Stimulated activated CD8-positive, alpha-beta memory T cell treated with anti-CD3 and anti-CD28 coated beads, Interleukin-12 subunit alpha, Interleukin-12 subunit beta, amount 100 ng/mL, for 1 hour (primary cell): ENCODE measurements at regions not wholly inside any gene's neighbourhood (a gene's known extent, or its start where the extent isn't known, plus 50 kb on each side); places are given as distances from the start of the nearest gene placed in this dataset.
"Not testable (repeated sequence)": the region's sequence is repeated elsewhere in the genome, so short reads cannot be mapped to it uniquely, and the experiment has no call there.

Experiments
- DNase-seq: peaks from one replicate; pipeline ENCODE4 v3.0.0-alpha.2; 2020; ENCODE audit warnings: low read depth

DNA sequence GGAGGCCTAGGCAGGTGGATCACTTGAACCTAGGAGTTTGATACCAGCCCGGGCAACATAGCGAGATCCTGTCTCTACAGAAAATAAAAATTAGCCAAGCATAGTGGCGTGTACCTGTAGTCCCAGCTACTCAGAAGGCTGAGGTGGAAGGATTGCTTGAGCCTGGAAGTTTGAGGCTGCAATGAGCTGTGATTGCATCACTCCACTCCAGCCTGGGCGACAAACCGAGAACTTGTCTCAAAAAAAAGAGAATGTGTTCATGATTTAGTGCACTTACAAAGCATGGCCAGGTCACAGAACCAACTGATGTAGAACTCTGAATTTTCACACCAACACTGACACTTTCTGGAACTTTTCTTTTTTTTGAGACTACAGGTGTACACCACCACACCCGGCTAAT lies 182.7 kb downstream of the ZFP64 start:
- no peak for DNase-seq

DNA sequence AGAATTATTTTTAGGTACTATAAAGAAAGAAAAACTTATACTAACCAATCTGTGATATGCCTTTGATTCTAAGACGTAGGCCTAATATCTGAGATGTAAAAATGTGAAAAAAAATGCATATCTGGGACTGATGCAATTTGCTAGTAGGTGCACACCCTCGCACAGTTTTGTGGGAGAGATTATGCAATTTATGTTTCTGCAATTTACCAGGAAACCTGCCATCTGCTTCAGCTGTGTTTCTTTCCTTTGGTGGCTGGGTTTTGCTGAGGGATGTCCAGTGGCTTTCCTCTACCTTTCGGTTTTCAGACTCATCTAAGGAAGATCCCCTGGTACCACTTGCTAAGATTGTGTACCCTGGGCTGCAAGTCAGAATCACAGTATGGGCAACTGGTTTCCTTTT lies 186.9 kb downstream of the ZFP64 start:
- DNase-seq = no peak

DNA sequence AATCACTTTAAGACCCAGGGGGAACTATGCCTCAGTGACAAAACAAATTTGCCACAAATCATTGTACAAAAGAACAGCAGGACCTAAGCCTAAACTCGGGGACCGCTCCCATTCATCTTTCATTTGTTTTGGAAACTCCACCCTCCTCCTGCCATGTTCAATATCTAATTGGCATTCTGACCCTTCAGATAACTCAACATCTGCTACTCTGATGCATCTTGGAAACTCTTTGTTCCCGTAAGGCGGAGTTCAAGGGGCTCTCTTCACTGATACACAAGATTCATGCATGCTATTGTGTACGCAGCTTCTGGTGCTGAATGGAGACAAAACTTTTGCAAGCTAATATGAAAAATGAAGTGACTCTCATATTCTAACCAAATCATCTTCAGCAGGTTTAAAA lies 187.6 kb downstream of the ZFP64 start:
- no peak for DNase-seq

DNA sequence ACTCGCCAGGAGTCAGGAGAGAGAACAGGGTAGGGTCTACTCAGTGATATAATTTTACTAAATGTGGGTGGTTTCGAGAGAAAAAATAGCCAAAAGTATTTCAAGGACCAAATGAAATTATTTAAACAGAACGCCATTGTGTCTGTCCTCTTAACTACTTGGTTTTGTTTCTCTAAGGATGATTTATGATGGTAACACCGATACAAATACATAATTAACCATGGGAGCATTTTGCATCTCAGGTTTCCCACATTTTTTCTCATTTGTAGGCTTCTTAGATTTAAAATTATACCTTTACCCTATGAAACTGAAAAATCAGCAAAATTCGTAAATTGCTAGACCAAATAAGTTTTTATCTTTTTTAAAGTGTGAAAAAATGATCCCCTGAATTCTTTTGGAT lies 188.2 kb downstream of the ZFP64 start:
- DNase-seq = no peak

DNA sequence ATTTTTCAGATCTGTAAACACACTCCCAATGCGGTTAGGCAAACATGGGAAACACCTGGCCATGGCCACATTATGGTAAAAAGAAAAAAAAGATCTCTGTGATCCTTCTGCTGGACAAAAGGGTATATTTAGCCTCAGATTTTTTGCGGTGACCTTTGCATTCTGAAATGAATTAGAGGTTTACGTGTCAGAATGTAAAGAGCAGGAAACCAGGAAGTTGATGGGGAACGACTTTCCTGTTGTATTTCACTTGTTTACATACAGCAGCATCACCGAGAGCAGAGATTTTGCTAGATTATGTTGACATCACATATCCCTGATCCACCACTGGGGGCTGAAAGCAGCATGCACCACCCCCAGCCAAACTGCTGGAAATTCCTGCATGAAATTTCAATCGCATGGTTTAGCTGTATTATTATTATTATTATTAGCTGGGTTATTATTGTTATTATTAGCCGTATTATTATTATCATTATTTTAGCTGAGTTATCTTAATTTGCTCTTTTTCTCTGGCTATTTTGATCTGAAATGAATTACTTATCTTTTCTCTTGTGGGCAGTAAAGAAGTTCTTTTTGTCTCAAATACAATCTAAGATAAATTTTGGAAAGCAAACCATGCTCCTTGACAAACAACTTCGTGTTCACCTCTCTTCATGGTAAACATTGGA lies 189.4 kb downstream of the ZFP64 start:
- no peak for DNase-seq

DNA sequence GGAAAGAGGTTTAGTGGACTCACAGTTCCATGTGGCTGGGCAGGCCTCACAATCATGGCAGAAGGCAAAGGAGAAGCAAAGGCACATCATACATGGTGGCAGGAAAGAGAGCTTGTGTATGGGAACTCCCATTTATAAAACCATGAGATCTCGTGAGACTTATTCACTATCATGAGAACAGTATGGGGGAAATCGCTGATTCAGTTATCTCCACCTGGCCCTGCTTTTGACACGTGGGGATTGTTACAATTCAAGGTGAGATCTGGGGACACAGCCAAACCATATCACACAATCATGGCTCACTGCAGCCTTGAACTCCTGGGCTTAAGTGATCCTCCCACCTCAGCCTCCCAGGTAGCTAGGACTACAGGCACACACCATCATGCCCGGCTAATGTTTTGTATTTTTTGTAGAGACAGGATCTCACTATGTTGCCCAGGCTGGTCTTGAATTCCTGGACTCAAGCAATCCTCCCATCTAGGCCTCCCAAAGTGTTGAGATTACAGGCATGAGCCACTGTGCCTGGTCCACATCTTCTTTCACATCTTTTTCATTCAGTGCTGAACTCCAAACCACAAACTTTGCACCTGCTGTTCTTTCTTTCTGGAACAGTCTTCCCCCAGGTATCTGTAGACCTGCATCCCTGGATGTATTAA lies 194.2 kb downstream of the ZFP64 start:
- not testable (repeated sequence) for DNase-seq

DNA sequence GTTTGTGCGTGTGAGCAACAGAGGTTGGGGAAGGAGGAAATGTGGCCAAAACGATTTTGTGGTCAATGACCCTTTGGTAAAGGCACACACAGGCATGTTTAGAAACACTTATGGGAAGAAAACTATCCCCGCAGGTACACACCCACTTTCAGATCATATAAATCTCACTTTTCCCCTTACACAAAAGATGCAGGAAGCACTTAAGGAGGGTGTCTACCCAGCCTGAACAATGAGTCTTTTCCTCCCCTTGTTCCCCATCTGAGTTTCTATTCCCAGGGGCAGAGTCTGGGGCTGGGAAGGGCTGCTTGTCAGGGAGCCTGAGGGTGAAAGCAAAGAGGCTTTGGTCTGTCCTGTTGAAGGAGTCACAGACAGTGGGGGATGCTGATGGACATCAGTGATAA lies 193.2 kb upstream of the SALL4 start:
- no peak for DNase-seq

DNA sequence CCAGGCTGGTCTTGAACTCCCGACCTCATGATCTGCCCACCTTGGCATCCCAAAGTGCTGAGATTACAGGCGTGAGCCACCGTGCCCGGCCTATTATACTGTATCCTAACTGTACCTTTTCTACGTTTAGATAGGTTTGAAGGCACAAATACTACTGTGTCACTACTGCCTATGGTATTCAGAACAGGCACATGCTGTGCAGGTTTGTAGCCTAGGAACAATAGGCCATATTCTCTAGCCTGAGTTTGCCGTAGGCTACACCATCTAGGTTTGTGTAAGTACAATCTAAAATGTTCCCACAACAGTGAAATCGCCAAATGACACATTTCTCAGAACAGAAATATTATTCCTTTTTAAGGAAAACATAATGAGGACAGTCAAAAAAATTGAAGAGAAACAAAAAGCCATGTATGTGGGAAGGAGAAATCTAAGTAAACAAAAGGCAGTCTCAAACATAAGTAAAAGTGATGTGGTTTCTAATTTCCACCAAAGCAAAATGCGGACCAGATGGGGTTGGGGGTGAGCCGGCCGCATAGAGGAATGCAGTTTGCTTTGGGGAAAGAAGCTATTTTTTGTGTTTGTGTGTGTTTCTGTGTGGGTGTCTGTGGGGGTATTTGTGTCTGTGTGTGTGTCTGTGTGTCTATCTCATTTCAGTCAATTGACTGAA lies 192.6 kb upstream of the SALL4 start:
- no peak for DNase-seq

DNA sequence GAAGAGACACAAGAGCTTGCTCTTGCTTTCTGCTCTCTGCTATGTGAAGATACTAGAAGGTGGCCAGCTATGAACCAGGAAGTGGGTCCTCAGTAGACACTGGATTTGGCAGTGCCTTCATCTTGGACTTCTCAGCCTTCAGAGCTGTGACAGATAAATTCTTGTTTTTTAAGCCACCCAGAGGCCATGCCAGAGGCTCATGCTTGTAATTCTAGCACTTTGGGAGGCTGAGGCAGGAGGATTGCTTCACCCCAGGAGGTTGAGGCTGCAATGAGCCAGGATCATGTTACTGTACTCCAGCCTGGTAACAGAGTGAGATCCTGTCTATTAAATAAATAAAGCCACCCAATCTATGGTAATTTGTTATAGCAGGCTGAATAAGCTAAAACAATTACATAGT lies 185.5 kb upstream of the SALL4 start:
- DNase-seq = no peak

DNA sequence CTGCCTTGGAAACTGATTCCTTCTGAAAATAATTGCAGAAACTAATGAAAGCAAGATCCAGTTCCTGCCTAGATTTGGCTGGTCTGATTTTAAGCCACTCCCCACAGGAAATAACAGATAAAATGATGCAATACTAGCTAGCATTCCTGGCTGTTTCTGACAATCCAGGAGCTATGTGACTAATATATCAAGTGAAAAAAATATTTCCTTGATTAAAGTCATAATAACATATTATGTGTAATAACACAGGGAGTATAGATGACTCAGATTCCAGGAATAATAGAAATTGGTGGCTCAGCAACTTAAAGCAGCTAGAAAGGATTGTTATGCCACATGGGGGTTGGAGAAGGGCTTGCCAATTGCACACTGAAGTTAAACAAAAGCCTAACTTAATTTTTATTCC lies 182.7 kb upstream of the SALL4 start:
- DNase-seq = no peak

DNA sequence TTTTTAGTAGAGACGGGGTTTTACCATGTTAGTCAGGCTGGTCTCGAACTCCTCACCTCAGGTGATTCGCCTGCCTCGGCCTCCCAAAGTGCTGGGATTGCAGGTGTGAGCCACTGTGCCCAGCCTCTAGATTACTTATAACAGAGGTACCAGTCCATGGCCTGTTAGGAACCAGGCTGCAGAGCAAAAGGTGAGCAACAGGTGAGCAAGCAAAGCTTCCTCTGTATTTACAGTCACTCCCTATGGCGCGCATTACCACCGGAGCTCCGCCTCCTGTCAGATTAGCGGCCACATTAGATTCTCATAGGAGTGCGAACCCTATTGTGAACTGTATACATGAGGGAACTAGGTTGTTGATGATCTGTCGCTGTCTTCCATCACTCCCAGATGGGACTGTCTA lies 178.0 kb upstream of the SALL4 start:
- DNase-seq = no peak

DNA sequence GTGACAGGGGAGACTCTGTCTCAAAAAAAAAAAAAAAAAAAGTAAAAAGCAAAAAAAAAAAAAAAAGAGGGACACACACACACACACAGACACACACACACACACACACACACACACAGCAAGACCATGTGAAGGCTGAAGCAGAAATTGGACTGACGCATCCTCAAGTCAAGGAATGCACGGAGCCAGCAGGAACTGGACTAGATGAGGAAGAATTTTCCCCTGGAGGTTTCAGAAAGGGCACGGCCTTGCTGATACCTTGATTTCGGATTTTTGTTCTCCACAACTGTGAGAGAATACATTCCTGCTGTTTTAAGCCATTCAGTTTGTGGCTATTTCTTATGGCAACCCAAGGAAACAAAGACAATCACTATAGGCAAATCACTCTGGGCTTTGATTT lies 176.9 kb upstream of the SALL4 start:
- DNase-seq = no peak

DNA sequence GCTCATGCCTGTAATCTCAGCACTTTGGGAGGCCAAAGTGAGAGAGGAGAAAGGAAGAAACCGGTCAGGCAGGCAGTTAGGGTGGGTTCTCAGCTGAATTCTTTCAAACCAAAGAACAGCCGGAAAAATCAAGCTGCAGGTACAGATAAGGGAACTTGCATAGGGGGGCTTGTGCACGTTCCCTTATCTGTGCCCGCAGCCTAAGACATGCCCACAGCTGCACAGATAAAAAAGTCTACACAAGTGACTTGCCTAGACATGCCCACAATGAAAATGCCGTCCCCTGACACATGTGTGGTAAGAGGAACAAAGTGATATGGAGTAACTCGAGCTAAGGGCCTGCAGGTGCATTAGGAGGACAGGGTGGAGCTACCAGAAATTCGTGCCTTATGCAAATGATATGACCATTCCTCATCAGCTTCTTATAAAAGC lies 175.8 kb upstream of the SALL4 start:
- DNase-seq = no peak

DNA sequence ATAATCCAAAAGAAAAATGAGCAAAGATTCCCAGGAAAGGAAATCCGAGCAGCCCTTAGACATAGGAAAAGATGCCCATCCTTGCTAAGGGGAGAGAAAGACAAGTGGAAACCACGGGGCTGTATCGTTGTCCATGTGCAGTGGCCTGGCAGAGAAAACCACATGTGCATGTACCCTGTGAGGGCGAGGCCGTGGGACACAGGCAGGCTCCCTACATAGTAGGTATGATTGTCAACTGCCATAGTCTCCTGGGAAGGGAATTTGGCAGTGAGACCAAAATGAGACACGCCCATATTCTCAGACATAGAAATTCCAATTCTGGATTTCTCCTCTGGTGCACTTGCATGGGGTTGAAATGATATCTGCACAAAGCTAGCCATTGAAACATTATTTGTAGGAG lies 169.7 kb upstream of the SALL4 start:
- DNase-seq = no peak

DNA sequence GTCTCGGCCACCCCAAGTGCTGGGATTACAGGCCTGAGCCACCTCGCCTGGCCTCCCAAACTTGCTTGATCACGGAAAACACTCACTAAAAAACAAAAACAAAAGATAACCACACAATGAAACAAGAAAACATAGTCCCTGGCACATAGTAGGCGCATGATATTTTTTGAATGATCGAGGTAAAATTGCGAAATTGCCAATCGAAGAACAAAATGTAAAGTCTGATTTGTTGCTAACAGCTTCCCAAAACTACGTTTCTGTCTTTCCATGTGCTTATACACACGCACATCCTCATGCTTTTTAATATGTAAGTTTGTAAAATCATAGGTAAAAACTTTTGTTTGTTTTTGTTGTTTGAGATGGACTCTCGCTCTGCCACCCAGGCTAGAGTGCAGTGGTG lies 168.5 kb upstream of the SALL4 start:
- DNase-seq = no peak

DNA sequence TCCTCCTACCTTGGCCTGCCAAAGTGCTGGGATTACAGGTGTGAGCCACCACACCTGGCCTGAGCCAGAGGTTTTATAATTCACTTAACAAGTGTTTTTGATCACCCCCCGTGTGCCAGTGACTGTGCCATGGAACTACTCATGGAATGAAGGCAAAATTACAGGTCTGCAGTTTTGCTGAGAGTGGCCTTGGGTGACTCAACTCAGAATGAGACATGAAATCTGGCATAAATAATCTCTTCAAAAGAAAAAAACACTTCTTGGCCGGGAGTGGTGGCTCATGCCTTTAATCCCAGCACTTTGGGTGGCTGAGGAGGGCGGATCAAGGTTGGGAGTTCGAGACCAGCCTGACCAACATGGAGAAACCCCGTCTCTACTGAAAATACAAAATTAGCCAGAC lies 166.9 kb upstream of the SALL4 start:
- no peak for DNase-seq

DNA sequence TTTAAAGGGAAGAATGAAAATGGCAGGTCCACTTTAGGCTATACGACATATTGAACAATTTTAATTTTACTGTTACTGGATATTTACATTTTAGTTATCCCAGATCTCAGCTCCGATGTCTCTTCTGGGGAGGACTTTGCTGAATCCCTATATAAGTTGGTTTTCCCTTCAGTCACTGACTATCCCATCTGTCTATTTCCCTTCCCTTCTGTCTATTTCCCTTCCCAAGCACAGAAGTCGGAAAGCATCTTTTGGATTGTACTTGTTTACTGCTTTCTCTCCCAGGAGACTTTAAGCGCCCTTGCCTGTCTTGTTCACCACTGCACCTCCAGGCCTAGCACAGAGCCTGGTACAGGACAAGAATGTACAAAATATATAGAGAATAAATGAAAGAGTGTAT lies 165.8 kb upstream of the SALL4 start:
- no peak for DNase-seq

DNA sequence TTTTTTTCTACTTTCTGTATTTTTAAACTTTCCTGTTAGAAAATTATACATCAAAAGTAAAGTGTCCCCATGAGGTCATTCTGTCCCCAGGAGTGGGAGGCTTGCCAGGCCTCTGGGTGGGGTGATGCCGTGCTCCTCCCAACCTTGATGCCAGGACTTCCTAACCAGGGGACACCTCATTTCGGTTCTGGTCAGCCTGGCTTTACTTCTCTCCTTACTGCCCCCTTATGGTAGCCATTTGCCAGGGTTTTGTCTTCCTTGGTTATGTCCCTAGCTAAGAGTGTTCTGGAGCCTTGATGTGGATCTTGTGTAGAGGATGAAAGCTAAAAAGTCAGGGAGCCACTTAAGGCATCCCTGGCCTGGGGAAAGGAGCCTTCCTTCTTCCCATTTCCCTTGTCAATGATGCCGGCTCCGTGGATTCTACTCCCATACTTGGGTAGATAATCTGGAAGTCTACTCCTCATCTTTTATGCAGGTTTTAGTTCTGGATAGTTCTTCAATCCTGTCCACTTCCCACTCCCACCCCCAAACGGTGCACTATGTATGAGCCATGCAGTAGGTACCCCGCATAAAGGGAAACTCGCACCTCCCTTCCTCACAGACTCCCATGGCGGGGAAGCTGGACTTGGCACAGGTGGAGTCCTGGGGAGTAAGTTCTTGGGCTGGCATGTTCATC lies 164.1 kb upstream of the SALL4 start:
- DNase-seq = no peak

DNA sequence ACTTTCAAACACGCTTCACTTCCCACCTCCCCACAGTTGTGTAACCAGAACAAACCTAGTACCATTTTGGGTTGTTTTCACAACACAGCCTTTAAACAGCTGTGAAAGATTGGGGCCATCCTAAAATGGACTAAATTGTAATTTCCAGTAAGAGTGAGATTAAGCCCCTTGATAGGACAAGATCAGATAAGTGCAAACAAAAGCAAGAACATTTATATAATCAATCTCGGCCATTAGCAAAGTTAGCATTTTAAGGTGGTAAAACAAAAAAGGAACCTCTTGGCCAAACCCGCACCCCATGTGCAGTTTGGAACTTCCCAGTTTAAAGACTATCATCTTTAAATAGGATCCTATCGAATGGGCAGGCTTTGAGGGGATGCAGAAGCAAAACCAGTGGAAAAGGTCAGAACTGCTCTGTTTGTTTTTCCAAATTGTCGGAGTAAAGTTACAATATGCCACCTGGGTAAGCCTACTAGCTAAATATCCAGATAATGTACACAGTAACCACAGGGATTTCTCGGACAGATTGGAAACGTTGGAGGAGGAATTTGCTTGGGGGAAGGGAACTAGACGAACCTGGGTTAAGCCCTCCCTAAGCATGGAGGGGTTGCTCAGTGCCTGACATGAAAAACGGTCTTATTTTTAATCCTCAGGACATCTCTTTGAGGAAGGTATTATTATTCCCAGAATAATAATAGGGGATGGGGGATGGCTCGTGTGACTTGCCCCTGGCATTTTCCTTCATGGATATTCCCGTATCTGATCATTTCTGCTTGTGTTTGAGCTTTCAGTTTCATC lies 159.8 kb upstream of the SALL4 start:
- DNase-seq = no peak

DNA sequence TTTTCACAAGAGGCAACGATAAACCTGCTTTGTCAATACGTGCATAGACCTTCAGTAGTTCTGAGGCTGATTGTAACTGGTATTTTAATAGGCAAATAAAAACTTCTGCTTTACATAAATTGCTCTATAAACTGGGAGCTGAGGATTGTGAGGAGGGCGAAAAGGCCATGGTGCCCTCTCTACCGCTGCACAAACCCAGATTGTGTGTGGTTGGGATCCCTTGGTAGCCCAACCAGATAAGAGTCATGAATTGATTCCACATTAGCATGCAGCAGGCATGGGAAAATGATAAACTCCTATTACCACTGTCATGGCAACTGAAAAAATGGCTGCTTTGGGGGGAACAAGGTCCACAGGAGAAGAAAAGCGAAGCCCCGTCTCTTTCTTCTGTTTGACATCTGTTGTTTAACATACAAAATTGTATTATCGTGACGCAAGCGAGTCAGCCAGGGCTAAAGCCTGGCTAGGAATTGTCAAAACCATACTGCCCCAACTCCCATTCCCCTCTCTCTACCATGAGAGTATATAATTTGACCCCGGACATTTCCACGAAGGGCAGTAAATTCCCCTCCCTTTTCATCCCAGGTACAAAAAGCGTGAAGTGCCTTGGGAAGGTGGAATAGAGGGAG lies 157.8 kb upstream of the SALL4 start:
- no peak for DNase-seq

DNA sequence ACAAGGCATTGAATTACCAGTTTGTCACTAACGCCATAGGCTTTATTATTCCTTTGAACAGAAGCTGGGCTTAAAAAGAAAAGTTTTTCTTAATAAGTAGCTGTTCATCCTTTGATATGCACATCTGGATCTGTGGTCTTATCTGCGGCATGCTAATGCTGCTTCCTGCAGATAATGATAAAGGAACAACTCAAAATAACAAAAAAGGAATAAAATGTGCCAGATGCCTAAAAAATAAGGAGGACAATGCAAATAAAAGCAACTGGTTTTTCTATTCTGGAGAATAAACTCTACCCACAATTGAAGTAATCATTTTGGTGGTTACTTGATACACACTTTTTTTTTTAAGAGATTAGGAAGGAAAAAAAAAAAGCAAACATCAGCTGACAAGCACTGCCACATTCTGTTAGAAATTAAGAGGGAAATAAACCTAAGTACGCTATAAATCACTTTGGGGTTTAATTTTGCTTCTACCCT lies 156.8 kb upstream of the SALL4 start:
- DNase-seq = no peak
